ENCODE measurements at regions not wholly inside any gene's neighbourhood (a gene's known extent, or its start where the extent isn't known, plus 50 kb on each side); places are given as distances from the start of the nearest gene placed in this dataset.
"Not testable (repeated sequence)": the region's sequence is repeated elsewhere in the genome, so short reads cannot be mapped to it uniquely, and the experiment has no call there.

DNA sequence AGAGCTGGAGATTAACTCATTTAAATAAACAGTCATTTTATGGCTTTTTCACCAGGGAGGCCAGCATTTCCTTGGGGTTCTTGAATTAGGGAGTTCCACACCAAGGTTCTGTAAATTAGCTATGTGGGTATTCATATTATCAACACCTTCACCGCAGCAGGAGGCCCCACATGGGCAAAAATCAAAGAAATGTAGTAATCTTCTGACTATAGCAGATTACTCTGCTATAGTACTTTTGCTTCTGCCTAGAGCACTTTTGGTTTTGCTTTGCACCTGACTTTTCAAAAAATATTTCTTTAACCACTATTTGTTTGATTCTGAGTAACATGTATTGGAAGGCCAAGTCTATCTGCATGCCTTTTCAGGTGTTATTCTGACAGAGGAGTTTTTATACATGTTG is 108.6 kb upstream of the POMZP3 start:
- not testable (repeated sequence) for H3K4me3 ChIP-seq (ENCODE audit: low read length in 2 of 2); H3K27me3 ChIP-seq (ENCODE audit: control insufficient read depth in 2 of 2, insufficient read depth in 2 of 2, low read length in 2 of 2); H3K9ac ChIP-seq (ENCODE audit: low read depth in 1 of 2, low read length in 2 of 2); H3K27ac ChIP-seq (ENCODE audit: low read depth in 2 of 2, low read length in 2 of 2); H3K9me3 ChIP-seq (ENCODE audit: control insufficient read depth in 2 of 2, low read length in 2 of 2); H3K4me1 ChIP-seq (ENCODE audit: control insufficient read depth in 2 of 2, insufficient read depth in 2 of 2, low read length in 2 of 2); H3K36me3 ChIP-seq (ENCODE audit: control insufficient read depth in 2 of 2, insufficient read depth in 2 of 2, low read length in 2 of 2)

DNA sequence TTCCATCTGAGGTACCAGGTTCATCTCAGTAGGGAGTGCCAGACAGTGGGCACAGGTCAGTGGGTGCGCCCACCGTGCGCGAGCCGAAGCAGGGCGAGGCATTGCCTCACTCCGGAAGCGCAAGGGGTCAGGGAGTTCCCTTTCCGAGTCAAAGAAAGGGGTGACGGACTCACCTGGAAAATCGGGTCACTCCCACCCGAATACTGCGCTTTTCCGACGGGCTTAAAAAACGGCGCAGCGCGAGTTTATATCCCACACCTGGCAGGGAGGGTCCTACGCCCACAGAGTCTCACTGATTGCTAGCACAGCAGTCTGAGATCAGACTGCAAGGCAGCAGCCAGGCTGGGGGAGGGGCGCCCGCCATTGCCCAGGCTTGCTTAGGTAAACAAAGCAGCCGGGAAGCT is 101.5 kb upstream of the POMZP3 start:
- not testable (repeated sequence) for H3K4me1 ChIP-seq (ENCODE audit: control insufficient read depth in 2 of 2, insufficient read depth in 2 of 2, low read length in 2 of 2); H3K27me3 ChIP-seq (ENCODE audit: control insufficient read depth in 2 of 2, insufficient read depth in 2 of 2, low read length in 2 of 2); H3K36me3 ChIP-seq (ENCODE audit: control insufficient read depth in 2 of 2, insufficient read depth in 2 of 2, low read length in 2 of 2); H3K9me3 ChIP-seq (ENCODE audit: control insufficient read depth in 2 of 2, low read length in 2 of 2)
- peak overlapping the region in 1 of 2 donors; percentile 48 for H3K9ac ChIP-seq (ENCODE audit: low read depth in 1 of 2, low read length in 2 of 2)
- peak overlapping the region; percentile 31 to 48 for H3K4me3 ChIP-seq (ENCODE audit: low read length in 2 of 2)
- H3K27ac ChIP-seq (ENCODE audit: low read depth in 2 of 2, low read length in 2 of 2) = peak overlapping the region in 1 of 2 donors; percentile 42

DNA sequence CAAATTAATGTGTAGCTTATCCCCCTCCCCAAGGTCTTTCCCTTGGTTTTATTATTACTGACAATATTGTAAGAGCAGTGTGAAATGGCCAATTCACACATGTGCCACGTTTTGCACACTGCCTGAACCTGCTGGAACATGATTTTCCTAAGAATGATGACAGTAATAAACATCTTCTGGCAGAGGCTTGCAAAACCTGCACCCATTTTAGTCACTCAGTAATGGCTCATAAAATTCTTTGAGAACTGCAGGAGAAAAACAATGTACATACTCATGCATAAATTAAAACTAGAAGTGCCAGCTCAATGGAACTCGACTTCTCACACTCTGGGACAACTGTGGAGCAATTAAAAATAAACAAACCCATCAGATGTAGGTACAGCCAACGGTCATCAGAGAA is 96.8 kb upstream of the POMZP3 start:
- not testable (repeated sequence) for H3K9me3 ChIP-seq (ENCODE audit: control insufficient read depth in 2 of 2, low read length in 2 of 2); H3K27ac ChIP-seq (ENCODE audit: low read depth in 2 of 2, low read length in 2 of 2); H3K36me3 ChIP-seq (ENCODE audit: control insufficient read depth in 2 of 2, insufficient read depth in 2 of 2, low read length in 2 of 2); H3K4me3 ChIP-seq (ENCODE audit: low read length in 2 of 2); H3K27me3 ChIP-seq (ENCODE audit: control insufficient read depth in 2 of 2, insufficient read depth in 2 of 2, low read length in 2 of 2); H3K9ac ChIP-seq (ENCODE audit: low read depth in 1 of 2, low read length in 2 of 2); H3K4me1 ChIP-seq (ENCODE audit: control insufficient read depth in 2 of 2, insufficient read depth in 2 of 2, low read length in 2 of 2)

DNA sequence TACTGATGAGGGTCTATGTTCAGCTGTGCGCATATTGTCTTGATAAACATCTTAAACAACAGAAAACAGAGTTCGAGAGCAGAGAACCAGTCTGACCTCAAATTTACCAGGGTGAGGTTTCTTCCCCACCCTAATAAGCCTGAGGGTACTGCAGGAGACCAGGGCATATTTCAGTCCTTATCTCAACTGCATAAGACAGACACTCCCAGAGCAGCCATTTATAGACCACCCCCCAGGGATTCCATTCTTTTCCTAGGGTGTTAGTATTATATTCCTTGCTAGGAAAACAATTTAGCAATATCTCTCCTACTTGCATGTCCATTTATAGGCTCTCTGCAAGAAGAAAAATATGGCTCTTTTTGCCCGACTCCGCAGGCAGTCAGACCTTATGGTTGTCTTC is 89.5 kb upstream of the POMZP3 start:
- not testable (repeated sequence) for H3K4me1 ChIP-seq (ENCODE audit: control insufficient read depth in 2 of 2, insufficient read depth in 2 of 2, low read length in 2 of 2); H3K9me3 ChIP-seq (ENCODE audit: control insufficient read depth in 2 of 2, low read length in 2 of 2)

DNA sequence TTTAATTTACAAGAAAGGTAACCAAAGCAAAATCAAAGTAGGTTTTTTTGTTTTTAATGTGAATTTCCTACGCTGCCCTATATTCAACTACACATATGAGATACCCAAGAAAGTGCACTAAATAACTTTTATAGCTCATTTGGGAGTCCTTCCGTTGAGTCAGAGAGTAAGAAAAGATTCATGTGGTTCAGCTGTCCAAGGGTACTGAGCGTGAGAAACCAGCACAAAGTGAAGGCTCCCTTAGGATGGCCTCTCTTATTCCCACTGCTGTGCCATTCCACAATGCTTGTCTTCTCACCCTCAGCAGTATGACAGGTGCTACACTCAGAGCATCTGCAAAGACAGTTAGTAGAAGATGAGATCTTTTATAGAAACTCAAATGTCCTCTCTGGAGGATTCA is 85.8 kb upstream of the POMZP3 start:
- H3K9ac ChIP-seq (ENCODE audit: low read depth in 1 of 2, low read length in 2 of 2); H3K36me3 ChIP-seq (ENCODE audit: control insufficient read depth in 2 of 2, insufficient read depth in 2 of 2, low read length in 2 of 2); H3K9me3 ChIP-seq (ENCODE audit: control insufficient read depth in 2 of 2, low read length in 2 of 2); H3K27me3 ChIP-seq (ENCODE audit: control insufficient read depth in 2 of 2, insufficient read depth in 2 of 2, low read length in 2 of 2); H3K4me1 ChIP-seq (ENCODE audit: control insufficient read depth in 2 of 2, insufficient read depth in 2 of 2, low read length in 2 of 2); H3K4me3 ChIP-seq (ENCODE audit: low read length in 2 of 2); H3K27ac ChIP-seq (ENCODE audit: low read depth in 2 of 2, low read length in 2 of 2): not testable (repeated sequence)

More for the DNA sequence above, 89.5 kb upstream of the POMZP3 start:
- not testable (repeated sequence) for H3K27ac ChIP-seq (ENCODE audit: low read depth in 2 of 2, low read length in 2 of 2); H3K9ac ChIP-seq (ENCODE audit: low read depth in 1 of 2, low read length in 2 of 2); H3K36me3 ChIP-seq (ENCODE audit: control insufficient read depth in 2 of 2, insufficient read depth in 2 of 2, low read length in 2 of 2); H3K4me3 ChIP-seq (ENCODE audit: low read length in 2 of 2); H3K27me3 ChIP-seq (ENCODE audit: control insufficient read depth in 2 of 2, insufficient read depth in 2 of 2, low read length in 2 of 2)

DNA sequence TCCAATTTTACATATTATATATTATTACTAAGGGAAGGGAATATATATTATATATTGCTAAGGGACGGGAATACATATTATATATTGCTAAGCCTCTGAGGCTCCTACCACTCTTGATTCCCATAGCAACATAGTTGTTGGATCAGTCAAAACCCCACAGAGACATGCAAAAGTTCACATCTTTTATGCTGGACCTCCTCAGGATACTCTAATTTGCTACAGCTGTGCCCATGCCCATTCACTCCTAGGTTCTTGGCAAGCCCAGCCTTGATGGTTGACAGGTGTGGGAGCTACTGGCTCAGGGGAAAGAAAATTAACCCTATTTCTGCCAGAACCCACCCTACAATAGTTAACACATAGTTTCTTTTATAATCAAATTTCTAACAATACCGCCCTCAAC is 84.6 kb upstream of the POMZP3 start:
- not testable (repeated sequence) for H3K9ac ChIP-seq (ENCODE audit: low read depth in 1 of 2, low read length in 2 of 2); H3K27ac ChIP-seq (ENCODE audit: low read depth in 2 of 2, low read length in 2 of 2); H3K4me3 ChIP-seq (ENCODE audit: low read length in 2 of 2); H3K36me3 ChIP-seq (ENCODE audit: control insufficient read depth in 2 of 2, insufficient read depth in 2 of 2, low read length in 2 of 2); H3K4me1 ChIP-seq (ENCODE audit: control insufficient read depth in 2 of 2, insufficient read depth in 2 of 2, low read length in 2 of 2); H3K27me3 ChIP-seq (ENCODE audit: control insufficient read depth in 2 of 2, insufficient read depth in 2 of 2, low read length in 2 of 2); H3K9me3 ChIP-seq (ENCODE audit: control insufficient read depth in 2 of 2, low read length in 2 of 2)

DNA sequence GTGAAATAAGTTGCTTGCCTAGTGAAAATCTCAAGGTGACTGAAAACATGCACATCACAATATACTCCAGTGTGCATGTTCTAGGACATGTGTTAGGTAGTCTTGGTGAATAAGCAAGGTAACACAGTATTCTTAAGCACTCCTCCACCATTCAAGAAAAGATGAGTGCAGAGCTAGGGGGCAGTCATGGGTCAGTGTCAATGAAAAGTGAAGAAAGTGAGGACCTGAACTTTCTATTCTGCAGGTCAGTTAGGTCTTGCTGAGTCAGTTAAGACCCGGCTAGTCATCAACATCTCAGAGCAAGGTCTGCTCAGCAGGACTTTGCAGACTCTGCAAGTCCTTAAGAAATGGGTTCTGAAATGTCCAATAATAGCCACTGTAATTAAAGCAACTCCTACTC is 82.6 kb upstream of the POMZP3 start:
- not testable (repeated sequence) for H3K27ac ChIP-seq (ENCODE audit: low read depth in 2 of 2, low read length in 2 of 2); H3K27me3 ChIP-seq (ENCODE audit: control insufficient read depth in 2 of 2, insufficient read depth in 2 of 2, low read length in 2 of 2)

DNA sequence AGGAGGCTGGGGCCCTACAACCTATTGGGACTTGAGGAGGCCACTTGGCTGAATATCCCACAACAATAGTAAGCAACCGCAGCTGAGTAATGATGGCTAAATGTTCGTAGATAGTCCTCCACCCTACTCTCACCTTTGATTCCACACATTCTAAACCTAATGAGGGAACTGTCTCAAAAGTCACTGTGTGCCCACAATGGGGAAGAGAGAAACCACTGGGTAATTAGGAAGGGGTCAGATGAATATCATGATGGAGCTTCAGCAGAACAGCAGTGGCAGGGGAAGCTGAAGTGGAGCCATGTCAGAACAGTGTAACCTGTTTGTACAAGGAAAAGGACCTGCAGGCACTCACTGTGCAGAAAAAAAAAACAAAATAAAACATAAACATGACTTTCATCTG is 81.4 kb upstream of the POMZP3 start:
- H3K4me1 ChIP-seq (ENCODE audit: control insufficient read depth in 2 of 2, insufficient read depth in 2 of 2, low read length in 2 of 2); H3K4me3 ChIP-seq (ENCODE audit: low read length in 2 of 2); H3K27me3 ChIP-seq (ENCODE audit: control insufficient read depth in 2 of 2, insufficient read depth in 2 of 2, low read length in 2 of 2); H3K36me3 ChIP-seq (ENCODE audit: control insufficient read depth in 2 of 2, insufficient read depth in 2 of 2, low read length in 2 of 2); H3K9ac ChIP-seq (ENCODE audit: low read depth in 1 of 2, low read length in 2 of 2); H3K9me3 ChIP-seq (ENCODE audit: control insufficient read depth in 2 of 2, low read length in 2 of 2); H3K27ac ChIP-seq (ENCODE audit: low read depth in 2 of 2, low read length in 2 of 2): not testable (repeated sequence)

More for the DNA sequence above, 82.6 kb upstream of the POMZP3 start:
- H3K9ac ChIP-seq (ENCODE audit: low read depth in 1 of 2, low read length in 2 of 2); H3K9me3 ChIP-seq (ENCODE audit: control insufficient read depth in 2 of 2, low read length in 2 of 2); H3K4me3 ChIP-seq (ENCODE audit: low read length in 2 of 2); H3K4me1 ChIP-seq (ENCODE audit: control insufficient read depth in 2 of 2, insufficient read depth in 2 of 2, low read length in 2 of 2); H3K36me3 ChIP-seq (ENCODE audit: control insufficient read depth in 2 of 2, insufficient read depth in 2 of 2, low read length in 2 of 2): not testable (repeated sequence)

DNA sequence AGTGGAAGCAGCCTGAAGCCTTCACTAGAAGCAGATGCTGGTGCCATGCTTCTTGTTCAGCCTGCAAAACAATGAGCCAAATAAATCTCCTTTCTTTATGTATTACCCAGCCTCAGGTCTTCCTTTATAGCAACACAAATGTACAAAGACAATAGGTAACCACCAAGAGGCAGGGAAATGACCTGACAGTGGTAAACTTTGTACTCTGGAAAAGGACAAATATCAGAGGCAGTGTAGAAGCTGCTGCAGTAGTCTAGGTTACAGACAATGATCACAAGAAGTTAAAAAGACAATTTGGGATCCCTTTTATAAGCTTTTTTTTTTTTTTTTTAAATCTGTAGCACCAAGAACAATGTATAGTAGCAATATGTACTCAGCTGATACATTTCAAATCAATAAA is 76.7 kb upstream of the POMZP3 start:
- H3K27ac ChIP-seq (ENCODE audit: low read depth in 2 of 2, low read length in 2 of 2); H3K36me3 ChIP-seq (ENCODE audit: control insufficient read depth in 2 of 2, insufficient read depth in 2 of 2, low read length in 2 of 2); H3K27me3 ChIP-seq (ENCODE audit: control insufficient read depth in 2 of 2, insufficient read depth in 2 of 2, low read length in 2 of 2); H3K4me3 ChIP-seq (ENCODE audit: low read length in 2 of 2); H3K4me1 ChIP-seq (ENCODE audit: control insufficient read depth in 2 of 2, insufficient read depth in 2 of 2, low read length in 2 of 2); H3K9me3 ChIP-seq (ENCODE audit: control insufficient read depth in 2 of 2, low read length in 2 of 2); H3K9ac ChIP-seq (ENCODE audit: low read depth in 1 of 2, low read length in 2 of 2): not testable (repeated sequence)

DNA sequence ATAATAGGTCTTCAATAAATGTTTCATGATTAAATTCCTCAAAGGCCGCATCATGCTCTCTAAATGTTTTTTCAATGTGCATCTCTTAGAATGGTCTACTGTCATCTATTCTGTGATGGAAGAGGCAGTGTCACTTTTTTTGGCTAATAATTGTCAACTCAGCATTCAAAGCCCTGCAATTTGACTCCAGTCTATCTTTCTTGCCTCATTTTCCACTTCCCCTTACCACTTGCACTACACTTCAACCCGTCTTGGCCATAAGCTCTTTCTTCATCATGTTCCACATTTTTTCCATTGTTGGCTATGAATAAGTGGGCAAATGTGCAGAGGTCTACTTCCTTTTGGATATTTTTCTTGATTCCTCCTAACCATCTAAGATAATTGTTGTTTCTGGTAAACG is 59.2 kb upstream of the POMZP3 start:
- not testable (repeated sequence) for H3K4me1 ChIP-seq (ENCODE audit: control insufficient read depth in 2 of 2, insufficient read depth in 2 of 2, low read length in 2 of 2); H3K27me3 ChIP-seq (ENCODE audit: control insufficient read depth in 2 of 2, insufficient read depth in 2 of 2, low read length in 2 of 2); H3K27ac ChIP-seq (ENCODE audit: low read depth in 2 of 2, low read length in 2 of 2); H3K36me3 ChIP-seq (ENCODE audit: control insufficient read depth in 2 of 2, insufficient read depth in 2 of 2, low read length in 2 of 2); H3K9ac ChIP-seq (ENCODE audit: low read depth in 1 of 2, low read length in 2 of 2); H3K4me3 ChIP-seq (ENCODE audit: low read length in 2 of 2); H3K9me3 ChIP-seq (ENCODE audit: control insufficient read depth in 2 of 2, low read length in 2 of 2)

DNA sequence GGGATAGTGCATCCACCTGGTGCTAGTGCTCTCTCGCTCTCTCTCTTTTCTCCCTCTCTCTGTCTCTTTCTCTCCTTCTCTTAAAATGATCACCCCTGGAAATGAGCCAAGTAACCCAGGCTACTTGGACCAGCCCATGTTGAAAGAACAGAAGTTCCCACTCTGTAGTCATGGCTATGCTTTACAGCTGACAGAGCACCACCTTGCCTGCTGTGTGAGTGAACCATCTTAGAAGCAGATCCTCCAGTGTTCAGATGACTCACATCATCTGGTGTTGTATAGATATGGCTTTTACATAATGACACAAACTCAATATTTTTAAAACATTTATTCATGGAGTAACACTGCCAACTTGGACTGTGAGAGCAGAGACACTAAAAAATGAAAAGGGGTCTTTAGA is 57.7 kb upstream of the POMZP3 start:
- not testable (repeated sequence) for H3K9me3 ChIP-seq (ENCODE audit: control insufficient read depth in 2 of 2, low read length in 2 of 2); H3K36me3 ChIP-seq (ENCODE audit: control insufficient read depth in 2 of 2, insufficient read depth in 2 of 2, low read length in 2 of 2); H3K9ac ChIP-seq (ENCODE audit: low read depth in 1 of 2, low read length in 2 of 2); H3K27ac ChIP-seq (ENCODE audit: low read depth in 2 of 2, low read length in 2 of 2); H3K27me3 ChIP-seq (ENCODE audit: control insufficient read depth in 2 of 2, insufficient read depth in 2 of 2, low read length in 2 of 2); H3K4me1 ChIP-seq (ENCODE audit: control insufficient read depth in 2 of 2, insufficient read depth in 2 of 2, low read length in 2 of 2); H3K4me3 ChIP-seq (ENCODE audit: low read length in 2 of 2)

All from mucosa of rectum (tissue), 2 donors.